ENCODE measurements at regions not wholly inside any gene's neighbourhood (a gene's known extent, or its start where the extent isn't known, plus 50 kb on each side); places are given as distances from the start of the nearest gene placed in this dataset.
"Not testable (repeated sequence)": the region's sequence is repeated elsewhere in the genome, so short reads cannot be mapped to it uniquely, and the experiment has no call there.

GRCh38 chr1:30450818-30451233 is 272.6 kb downstream of the MATN1 start:
- no peak for DNase-seq

- no peak for DNase-seq
These were observed 273.1 kb downstream of the MATN1 start for GRCh38 chr1:30450148-30450817.

GRCh38 chr1:30449428-30450147 is 273.8 kb downstream of the MATN1 start:
- DNase-seq: no peak

- DNase-seq: no peak
These were observed 274.4 kb downstream of the MATN1 start for GRCh38 chr1:30449003-30449402.

GRCh38 chr1:30447701-30448100 is 275.7 kb downstream of the MATN1 start:
- DNase-seq: no peak

- DNase-seq: no peak
These were observed 276.3 kb downstream of the MATN1 start for GRCh38 chr1:30447080-30447479.

GRCh38 chr1:30446508-30446907 is 276.9 kb downstream of the MATN1 start:
- DNase-seq: no peak

- no peak for DNase-seq
These were observed 277.3 kb downstream of the MATN1 start for GRCh38 chr1:30446095-30446494.

- DNase-seq: no peak
These were observed 277.9 kb downstream of the MATN1 start for GRCh38 chr1:30445449-30445848.

- no peak for DNase-seq
These were observed 278.5 kb downstream of the MATN1 start for GRCh38 chr1:30444850-30445249.

- DNase-seq: no peak
These were observed 279.0 kb downstream of the MATN1 start for GRCh38 chr1:30444401-30444800.

- DNase-seq: not testable (repeated sequence)
These were observed 285.1 kb downstream of the MATN1 start for GRCh38 chr1:30438274-30438673.

GRCh38 chr1:30437059-30437576 is 286.3 kb downstream of the MATN1 start:
- no peak for DNase-seq

GRCh38 chr1:30427545-30427944 is 295.8 kb downstream of the MATN1 start:
- no peak for DNase-seq

GRCh38 chr1:30425046-30425445 is 298.3 kb downstream of the MATN1 start:
- DNase-seq: no peak

- DNase-seq: no peak
These were observed 299.8 kb downstream of the MATN1 start for GRCh38 chr1:30423570-30423969.

GRCh38 chr1:30422251-30422650 is 301.1 kb downstream of the MATN1 start:
- DNase-seq: no peak

GRCh38 chr1:30420519-30421050 is 302.8 kb downstream of the MATN1 start:
- DNase-seq: no peak

GRCh38 chr1:30419831-30420230 is 303.6 kb downstream of the MATN1 start:
- no peak for DNase-seq

- DNase-seq: no peak
These were observed 304.3 kb downstream of the MATN1 start for GRCh38 chr1:30418939-30419720.

- no peak for DNase-seq
These were observed 305.1 kb downstream of the MATN1 start for GRCh38 chr1:30418061-30418938.

- DNase-seq: no peak
These were observed 305.7 kb downstream of the MATN1 start for GRCh38 chr1:30417701-30418046.
